ENCODE measurements at regions not wholly inside any gene's neighbourhood (a gene's known extent, or its start where the extent isn't known, plus 50 kb on each side); places are given as distances from the start of the nearest gene placed in this dataset.

DNA sequence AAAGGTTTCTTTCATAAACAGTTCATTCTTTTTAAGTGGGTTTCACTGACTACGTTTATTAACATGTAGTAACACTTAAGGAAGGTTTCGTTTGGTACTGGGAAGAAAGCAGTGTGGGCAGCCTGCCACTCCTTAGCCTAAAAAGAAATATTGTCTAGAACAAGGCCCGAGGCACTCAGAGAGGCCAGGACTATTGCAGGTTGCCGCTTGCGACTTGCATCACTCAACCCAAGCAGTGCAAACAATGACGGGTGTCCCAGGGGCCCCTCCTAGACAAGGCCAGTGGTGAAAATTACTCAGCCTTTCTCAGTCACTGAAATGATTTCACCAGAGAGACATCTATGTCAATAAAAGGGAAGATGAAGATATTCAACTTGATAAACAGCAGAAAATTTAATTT lies 243.9 kb downstream of the SNX13 start:
- TF ChIP-seq, protein P1, sequence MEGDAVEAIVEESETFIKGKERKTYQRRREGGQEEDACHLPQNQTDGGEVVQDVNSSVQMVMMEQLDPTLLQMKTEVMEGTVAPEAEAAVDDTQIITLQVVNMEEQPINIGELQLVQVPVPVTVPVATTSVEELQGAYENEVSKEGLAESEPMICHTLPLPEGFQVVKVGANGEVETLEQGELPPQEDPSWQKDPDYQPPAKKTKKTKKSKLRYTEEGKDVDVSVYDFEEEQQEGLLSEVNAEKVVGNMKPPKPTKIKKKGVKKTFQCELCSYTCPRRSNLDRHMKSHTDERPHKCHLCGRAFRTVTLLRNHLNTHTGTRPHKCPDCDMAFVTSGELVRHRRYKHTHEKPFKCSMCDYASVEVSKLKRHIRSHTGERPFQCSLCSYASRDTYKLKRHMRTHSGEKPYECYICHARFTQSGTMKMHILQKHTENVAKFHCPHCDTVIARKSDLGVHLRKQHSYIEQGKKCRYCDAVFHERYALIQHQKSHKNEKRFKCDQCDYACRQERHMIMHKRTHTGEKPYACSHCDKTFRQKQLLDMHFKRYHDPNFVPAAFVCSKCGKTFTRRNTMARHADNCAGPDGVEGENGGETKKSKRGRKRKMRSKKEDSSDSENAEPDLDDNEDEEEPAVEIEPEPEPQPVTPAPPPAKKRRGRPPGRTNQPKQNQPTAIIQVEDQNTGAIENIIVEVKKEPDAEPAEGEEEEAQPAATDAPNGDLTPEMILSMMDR (IDR thresholded peaks at IDR 0.05; ENCODE audit: extremely low read depth, insufficient read depth, missing control alignments): no peak
- in situ Hi-C loops (cut with MboI; ENCODE audit: low pct_unique_long_range_greater_than_20kb, low sequenced_read_pairs, unreplicated experiment): no loop called here
- DNase-seq (ENCODE audit: low spot score): no peak

DNA sequence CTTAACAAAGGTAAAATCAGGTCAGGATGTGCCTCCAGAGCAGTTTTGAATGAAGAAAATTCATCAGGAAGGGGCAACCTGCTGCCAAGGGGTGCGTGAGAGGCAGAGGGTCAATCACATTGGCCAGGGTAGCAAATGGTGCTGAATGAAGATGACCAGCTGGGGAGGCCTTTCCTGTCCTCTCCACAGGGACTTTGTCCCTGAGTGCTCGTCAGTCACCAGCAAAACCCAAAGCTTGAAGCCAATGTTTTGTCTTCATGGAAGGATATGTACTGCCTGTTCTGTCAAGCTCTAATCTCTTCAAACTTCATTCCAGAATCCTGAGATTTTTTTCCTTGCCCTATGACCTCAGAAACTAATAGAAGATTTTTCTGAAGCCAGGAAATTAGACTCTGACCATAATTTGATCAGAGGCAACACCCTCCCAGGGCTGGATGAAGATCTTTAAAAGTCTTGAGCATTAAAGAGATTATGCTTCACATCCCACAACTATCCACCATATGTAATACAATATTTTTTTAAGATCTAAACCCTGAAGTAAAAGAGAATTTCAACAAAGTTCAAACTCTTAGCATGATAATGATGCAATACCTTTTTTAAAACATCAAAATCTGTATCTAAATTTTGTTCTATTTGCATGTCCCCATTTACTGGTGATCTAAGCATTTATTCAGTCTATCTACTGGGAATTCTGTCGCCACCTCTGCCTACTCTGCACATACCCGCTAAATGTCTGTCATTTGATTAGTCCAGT lies 243.0 kb downstream of the SNX13 start:
- TF ChIP-seq, protein P1 (IDR thresholded peaks at IDR 0.05; ENCODE audit: extremely low read depth, insufficient read depth, missing control alignments): no peak
- DNase-seq (ENCODE audit: low spot score): no peak
- in situ Hi-C loops (cut with MboI; ENCODE audit: low pct_unique_long_range_greater_than_20kb, low sequenced_read_pairs, unreplicated experiment): no loop called here

DNA sequence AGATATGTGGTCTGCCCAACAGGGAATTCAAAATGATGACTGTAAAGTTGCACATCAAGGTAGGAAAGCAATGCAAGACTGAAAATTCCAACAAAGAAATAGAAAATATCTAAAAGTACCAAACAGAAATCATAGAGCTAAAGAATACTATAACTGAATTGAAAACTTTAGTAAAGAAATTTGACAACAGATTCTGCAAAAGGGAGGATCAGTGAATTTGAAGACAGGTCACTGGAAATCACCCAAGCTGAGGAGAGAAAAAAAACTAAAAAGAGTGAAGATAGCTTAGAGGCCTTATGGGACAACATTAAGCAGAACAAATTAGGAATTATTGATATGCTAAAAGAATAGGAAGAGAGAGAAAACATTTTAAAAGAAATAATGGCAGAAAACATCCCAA lies 240.6 kb downstream of the SNX13 start:
- no peak for DNase-seq (ENCODE audit: low spot score)
- in situ Hi-C loops (cut with MboI; ENCODE audit: low pct_unique_long_range_greater_than_20kb, low sequenced_read_pairs, unreplicated experiment): loop anchor here (25.0 kb wide), 1 partner anchor 638 kb away; no protein-coding TSS in a partner anchor

DNA sequence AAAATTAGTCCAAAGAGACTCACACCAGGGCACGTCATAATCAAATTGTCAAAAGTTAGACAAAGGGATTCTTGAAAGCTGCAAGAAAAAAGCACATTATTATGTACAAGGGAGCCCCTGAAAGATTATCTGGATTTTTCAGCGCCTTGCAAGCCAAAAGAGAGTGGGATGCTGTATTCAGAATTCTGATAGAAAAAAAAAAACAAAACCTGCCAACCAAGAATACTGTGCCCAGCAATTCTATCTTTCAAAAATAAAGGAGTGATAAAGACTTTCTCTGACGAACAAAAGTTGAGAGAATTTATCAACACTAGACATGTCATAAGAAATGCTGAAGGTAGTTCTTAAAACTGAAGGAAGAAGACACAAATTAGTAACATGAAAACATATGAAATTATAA lies 240.2 kb downstream of the SNX13 start:
- in situ Hi-C loops (cut with MboI; ENCODE audit: low pct_unique_long_range_greater_than_20kb, low sequenced_read_pairs, unreplicated experiment): loop anchor here (25.0 kb wide), 1 partner anchor 637 kb away; no protein-coding TSS in a partner anchor
- no peak for DNase-seq (ENCODE audit: low spot score)
- TF ChIP-seq, protein P1 (IDR thresholded peaks at IDR 0.05; ENCODE audit: extremely low read depth, insufficient read depth, missing control alignments): no peak

More for the DNA sequence above, 240.6 kb downstream of the SNX13 start:
- TF ChIP-seq, protein P1 (IDR thresholded peaks at IDR 0.05; ENCODE audit: extremely low read depth, insufficient read depth, missing control alignments): no peak

DNA sequence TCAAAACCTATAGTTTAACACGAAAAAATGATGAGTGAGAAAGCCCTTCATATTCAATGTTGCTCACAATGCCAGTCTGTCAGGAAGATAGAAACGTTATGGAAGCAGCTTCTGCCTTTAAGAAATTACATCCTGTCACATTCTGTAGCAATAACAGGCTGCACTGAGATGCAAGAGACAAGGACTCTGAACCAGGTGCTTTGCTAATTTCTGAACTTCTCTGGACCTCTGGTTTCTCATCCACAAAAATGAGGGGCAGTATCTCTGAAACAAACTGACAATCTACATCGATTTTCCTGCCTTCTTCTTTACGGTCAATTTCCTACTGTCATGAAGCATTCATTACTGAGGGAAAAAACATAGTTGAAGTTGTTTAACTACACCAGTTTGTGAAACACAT lies 234.0 kb downstream of the SNX13 start:
- in situ Hi-C loops (cut with MboI; ENCODE audit: low pct_unique_long_range_greater_than_20kb, low sequenced_read_pairs, unreplicated experiment): loop anchor here (25.0 kb wide), 1 partner anchor 631 kb away; no protein-coding TSS in a partner anchor
- no peak for DNase-seq (ENCODE audit: low spot score)

DNA sequence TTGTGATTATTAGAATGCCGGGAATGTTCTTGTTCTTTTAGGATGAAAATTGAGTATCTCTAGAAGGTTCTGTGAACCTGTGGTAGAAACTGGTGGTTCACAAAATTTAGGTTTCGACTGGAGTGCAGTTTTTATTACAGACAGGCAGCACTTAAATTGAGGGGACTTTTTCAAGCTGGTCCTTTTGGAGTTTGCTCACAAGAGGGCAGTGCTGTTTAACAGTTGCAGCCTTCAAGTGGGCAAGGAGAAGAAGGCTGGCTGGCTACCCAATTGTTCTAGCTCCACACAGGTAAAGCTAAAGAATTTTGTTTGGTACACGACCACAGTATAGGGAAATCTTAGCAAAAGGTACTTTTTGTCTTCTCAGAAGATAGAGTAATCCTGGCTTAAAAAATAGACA lies 233.6 kb downstream of the SNX13 start:
- TF ChIP-seq, protein P1 (IDR thresholded peaks at IDR 0.05; ENCODE audit: extremely low read depth, insufficient read depth, missing control alignments): peak; percentile 68
- in situ Hi-C loops (cut with MboI; ENCODE audit: low pct_unique_long_range_greater_than_20kb, low sequenced_read_pairs, unreplicated experiment): loop anchor here (25.0 kb wide), 1 partner anchor 631 kb away; no protein-coding TSS in a partner anchor
- peak; percentile 43 for DNase-seq (ENCODE audit: low spot score)

More for the DNA sequence above, 234.0 kb downstream of the SNX13 start:
- TF ChIP-seq, protein P1 (IDR thresholded peaks at IDR 0.05; ENCODE audit: extremely low read depth, insufficient read depth, missing control alignments): no peak
